Kidney (tissue), 13 donors: ENCODE measurements at regions not wholly inside any gene's neighbourhood (a gene's known extent, or its start where the extent isn't known, plus 50 kb on each side); places are given as distances from the start of the nearest gene placed in this dataset.

Experiments
- DNase-seq, 5 donors: peaks; one replicate each; pipeline ENCODE4 v3.0.0-alpha.2; 2013 to 2020
- FAIRE-seq: peaks from 2 replicates; lab custom pipeline; 2012; peaks lifted over from hg19 to GRCh38; lab: Jason Lieb, UNC
- H3K27ac ChIP-seq, 2 donors: one replicate each; pipeline ENCODE4 v1.7.0; 2013; ENCODE audit warnings: low read depth in 2 of 2, low read length in 2 of 2, inconsistent platforms in 1 of 2
- H3K27me3 ChIP-seq: one replicate; pipeline ENCODE4 v1.7.1; 2013; ENCODE audit warnings: low read length, inconsistent platforms; ENCODE audit not compliant: control insufficient read depth, insufficient read depth
- H3K36me3 ChIP-seq, 3 donors: one replicate each; pipeline versions ENCODE4 v1.7.0 to v1.7.1; 2013; ENCODE audit warnings: low read length in 3 of 3, control low read depth in 1 of 3, inconsistent platforms in 1 of 3; ENCODE audit not compliant: insufficient read depth in 3 of 3, control insufficient read depth in 2 of 3
- H3K4me1 ChIP-seq, 3 donors: one replicate each; pipeline versions ENCODE4 v1.7.0 to v1.7.1; 2013; ENCODE audit warnings: low read length in 3 of 3, inconsistent platforms in 1 of 3, low read depth in 1 of 3; ENCODE audit not compliant: control insufficient read depth in 2 of 3, insufficient read depth in 2 of 3
- H3K4me3 ChIP-seq, 3 donors: one replicate each; pipeline versions ENCODE4 v1.7.0 to v1.8.1; 2013; ENCODE audit warnings: low read length in 3 of 3, control low read depth in 1 of 3, inconsistent platforms in 1 of 3
- H3K9ac ChIP-seq, 3 donors: one replicate each; pipeline versions ENCODE4 v1.7.0 to v1.7.1; 2013; ENCODE audit warnings: low read length in 3 of 3, control low read depth in 1 of 3, inconsistent platforms in 1 of 3
- H3K9me3 ChIP-seq, 3 donors: one replicate each; pipeline versions ENCODE4 v1.7.0 to v1.7.1; 2013; ENCODE audit warnings: low read length in 3 of 3, control low read depth in 1 of 3, inconsistent platforms in 1 of 3; ENCODE audit not compliant: control insufficient read depth in 2 of 3, insufficient read depth in 1 of 3
- CTCF ChIP-seq: IDR thresholded peaks from 3 replicates; pipeline ENCODE4 v1.5.1; 2012; ENCODE audit warnings: mild to moderate bottlenecking, moderate library complexity, borderline replicate concordance; ENCODE audit not compliant: insufficient read depth; ENCODE audit errors: extremely low read depth
- intact Hi-C: fragments of 100-400 bp; cut with DNase I; formaldehyde crosslinking; loops from one replicate; pipeline ENCODE4 v1.11.1; 2022
- donor health status: control.
- donor health status: control.
- donor health status: control.
- donor health status: control.
- donor health status: control.
- donor health status: DM: yes; HTN: yes; CAD: no.
- donor health status: Normal renal cell carcinoma (clear cell type).

DNA sequence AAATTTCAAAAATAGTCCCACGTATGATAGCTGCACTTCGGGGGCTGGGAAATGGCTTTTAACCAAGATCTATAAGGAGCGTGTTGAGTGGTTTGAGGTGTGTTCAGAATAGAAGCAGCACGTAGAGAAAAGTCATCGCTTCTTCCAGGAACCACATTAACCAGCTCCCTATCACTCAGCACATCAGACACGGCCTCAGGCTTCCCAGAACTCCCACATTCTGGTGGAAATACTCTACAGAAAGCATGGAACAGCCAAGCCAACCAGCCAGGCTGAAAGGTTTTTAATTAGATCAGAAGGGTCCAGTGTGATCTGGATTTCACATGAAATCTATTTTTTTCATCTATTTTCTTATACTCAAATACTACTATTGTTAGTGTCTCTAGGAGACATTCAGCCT is 231.5 kb upstream of the NRP1 start:
- no peak for FAIRE-seq
- H3K4me3 ChIP-seq, result no peak overlapping the region
- no peaks in the 10 kb centered on the region for H3K4me1 ChIP-seq
- intact Hi-C loops, result no loop called here
- no peaks in the 10 kb centered on the region for H3K27me3 ChIP-seq
- H3K9ac ChIP-seq, result no peak overlapping the region
- no peaks in the 10 kb centered on the region for H3K36me3 ChIP-seq
- DNase-seq, result peak in 2 of 5 donors; percentile 25 to 47
- no peaks in the 10 kb centered on the region for H3K9me3 ChIP-seq
- H3K27ac ChIP-seq, result no peak overlapping the region
- TF ChIP-seq CTCF, result no peak

DNA sequence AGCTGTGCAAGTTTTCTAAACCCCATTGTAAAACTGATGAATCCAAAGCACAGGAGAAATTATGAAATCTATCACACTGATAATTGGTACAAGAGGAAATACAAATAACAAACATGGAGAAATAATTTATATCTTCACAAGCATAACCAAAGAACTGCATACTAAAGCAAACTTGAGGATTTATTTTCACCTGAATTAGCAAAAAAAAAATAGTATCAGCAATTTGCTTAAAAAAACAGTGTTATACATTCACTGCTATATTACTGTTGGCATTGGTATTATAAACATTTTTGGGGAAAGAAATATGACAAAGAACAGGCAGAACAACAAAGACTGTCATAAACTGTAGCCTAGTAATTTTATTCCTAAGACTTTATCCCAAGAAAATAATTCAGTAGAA is 230.8 kb upstream of the NRP1 start:
- H3K9ac ChIP-seq, result no peak overlapping the region
- no peaks in the 10 kb centered on the region for H3K4me1 ChIP-seq
- no peak overlapping the region for H3K27ac ChIP-seq
- no peaks in the 10 kb centered on the region for H3K36me3 ChIP-seq
- no peak for TF ChIP-seq CTCF
- intact Hi-C loops, result no loop called here
- H3K27me3 ChIP-seq, result no peaks in the 10 kb centered on the region
- DNase-seq, result no peak
- FAIRE-seq, result peak; percentile 6
- H3K4me3 ChIP-seq, result no peak overlapping the region
- H3K9me3 ChIP-seq, result no peaks in the 10 kb centered on the region

DNA sequence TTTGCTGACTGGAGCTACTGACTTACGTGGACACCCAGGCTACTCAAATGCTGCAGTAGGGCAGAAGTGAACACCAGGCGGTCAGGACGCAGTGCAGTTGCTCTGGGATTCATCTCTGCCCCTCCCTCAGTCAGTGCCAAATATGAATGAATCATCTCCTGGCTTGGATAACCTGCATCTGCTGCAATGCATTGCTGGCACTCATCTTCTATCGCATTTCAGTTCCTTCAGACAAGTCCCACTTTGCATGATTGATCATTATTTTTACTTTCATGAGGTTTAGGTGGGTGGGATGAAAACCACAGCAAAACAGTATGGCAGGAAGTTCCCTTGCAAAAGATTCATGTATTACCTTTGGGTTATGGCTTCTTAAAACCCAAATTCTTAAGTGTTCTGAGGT is 224.6 kb upstream of the NRP1 start:
- Histone ChIP-seq H3K36me3 (no peaks in the 10 kb centered on the region), H3K9ac (no peak overlapping the region), H3K27ac (no peak overlapping the region), H3K4me3 (no peak overlapping the region), H3K9me3 (no peaks in the 10 kb centered on the region), H3K27me3 (no peaks in the 10 kb centered on the region), H3K4me1 (no peaks in the 10 kb centered on the region)
- DNase-seq, result no peak
- no peak for TF ChIP-seq CTCF
- intact Hi-C loops, result no loop called here
- FAIRE-seq, result no peak

- Histone ChIP-seq H3K9ac (no peak overlapping the region), H3K36me3 (no peaks in the 10 kb centered on the region), H3K27me3 (no peaks in the 10 kb centered on the region), H3K9me3 (no peaks in the 10 kb centered on the region), H3K27ac (no peak overlapping the region), H3K4me1 (no peaks in the 10 kb centered on the region), H3K4me3 (no peak overlapping the region)
- intact Hi-C loops, result no loop called here
- DNase-seq (no peak), FAIRE-seq (no peak)
- no peak for TF ChIP-seq CTCF
Measured at GRCh38 chr10:33557313-33557712, 222.8 kb upstream of the NRP1 start.
